ENCODE measurements at regions not wholly inside any gene's neighbourhood (a gene's known extent, or its start where the extent isn't known, plus 50 kb on each side); places are given as distances from the start of the nearest gene placed in this dataset.

DNA sequence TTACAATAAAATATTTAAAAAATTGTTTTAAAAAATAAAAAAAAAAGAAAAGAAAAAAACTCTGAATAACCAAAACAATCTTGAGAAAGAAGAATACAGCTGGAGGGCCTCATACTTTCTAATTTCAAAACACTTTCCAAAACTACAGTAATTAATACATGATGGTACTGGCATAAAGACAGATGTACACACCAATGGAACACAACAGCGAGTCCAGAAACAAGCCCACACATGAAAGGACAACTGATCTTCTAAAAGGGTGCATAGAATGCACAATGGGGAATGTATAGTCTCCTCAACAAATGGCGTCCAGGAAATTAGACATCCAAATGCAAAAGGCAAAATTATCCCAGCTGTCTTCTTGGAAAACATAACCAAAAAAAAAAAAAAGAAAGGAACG lies 99.6 kb downstream of the LURAP1L start:
- DNase-seq (ENCODE audit: low spot score) = no peak
- no peak for TF ChIP-seq CTCF (conservative IDR thresholded peaks at IDR 0.05; ENCODE audit: low read depth)
- ChIA-PET CTCF (no interaction called here), POLR2A (ENCODE audit: low non-redundant PET) (no interaction called here)
- no peak overlapping the region for H3K27ac ChIP-seq

GRCh38 chr9:12875191-12875590 lies 100.4 kb downstream of the LURAP1L start:
- ChIA-PET POLR2A (ENCODE audit: low non-redundant PET) (no interaction called here), CTCF (no interaction called here)
- no peak overlapping the region for H3K27ac ChIP-seq
- TF ChIP-seq CTCF (conservative IDR thresholded peaks at IDR 0.05; ENCODE audit: low read depth) = no peak
- no peak for DNase-seq (ENCODE audit: low spot score)

DNA sequence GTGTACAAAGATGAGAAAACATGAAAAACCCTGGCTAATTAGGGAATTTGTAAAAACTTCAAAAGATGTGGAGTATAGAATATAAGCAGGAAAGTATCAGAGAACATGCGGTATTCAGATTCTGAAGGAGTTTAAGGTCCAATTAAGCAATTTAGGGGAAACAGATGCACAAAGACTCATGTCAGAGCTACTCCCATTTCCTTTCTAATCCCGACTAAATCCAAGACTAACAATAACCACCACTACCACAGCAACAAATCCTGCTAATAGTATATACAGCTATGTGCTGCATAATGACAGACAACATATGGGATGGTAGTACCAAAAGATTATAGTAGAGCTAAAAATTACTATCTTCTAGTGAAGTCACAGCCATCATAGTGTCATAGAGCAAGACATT lies 102.1 kb downstream of the LURAP1L start:
- no peak for DNase-seq (ENCODE audit: low spot score)
- no peak overlapping the region for H3K27ac ChIP-seq
- CTCF ChIA-PET = no interaction called here
- POLR2A ChIA-PET (ENCODE audit: low non-redundant PET) = no interaction called here
- TF ChIP-seq CTCF (conservative IDR thresholded peaks at IDR 0.05; ENCODE audit: low read depth) = no peak

GRCh38 chr9:12878351-12878978 lies 103.6 kb downstream of the LURAP1L start:
- no peak overlapping the region for H3K27ac ChIP-seq
- no peak for TF ChIP-seq CTCF (conservative IDR thresholded peaks at IDR 0.05; ENCODE audit: low read depth)
- POLR2A ChIA-PET (ENCODE audit: low non-redundant PET) = no interaction called here
- DNase-seq (ENCODE audit: low spot score) = no peak
- CTCF ChIA-PET = interaction anchor here (0.7 kb wide), 1 partner anchor 172 kb away, joined by 3 read pairs; no protein-coding TSS in a partner anchor

- no peak for DNase-seq (ENCODE audit: low spot score)
- no peak overlapping the region for H3K27ac ChIP-seq
- CTCF ChIA-PET = interaction anchor here (0.7 kb wide), 1 partner anchor 53 kb away, joined by 5 read pairs; no protein-coding TSS in a partner anchor
- POLR2A ChIA-PET (ENCODE audit: low non-redundant PET) = no interaction called here
- no peak for TF ChIP-seq CTCF (conservative IDR thresholded peaks at IDR 0.05; ENCODE audit: low read depth)
Measured at GRCh38 chr9:12879961-12880360, 105.1 kb downstream of the LURAP1L start.

- ChIA-PET POLR2A (ENCODE audit: low non-redundant PET) (no interaction called here), CTCF (interaction anchor here (0.5 to 0.7 kb wide), 2 partner anchors 53 to 154 kb away, joined by 5 read pairs; no protein-coding TSS in a partner anchor)
- no peak for DNase-seq (ENCODE audit: low spot score)
- no peak overlapping the region for H3K27ac ChIP-seq
- no peak for TF ChIP-seq CTCF (conservative IDR thresholded peaks at IDR 0.05; ENCODE audit: low read depth)
Measured at GRCh38 chr9:12880406-12881015, 105.7 kb downstream of the LURAP1L start.
